ENCODE measurements at regions not wholly inside any gene's neighbourhood (a gene's known extent, or its start where the extent isn't known, plus 50 kb on each side); places are given as distances from the start of the nearest gene placed in this dataset.
"Not testable (repeated sequence)": the region's sequence is repeated elsewhere in the genome, so short reads cannot be mapped to it uniquely, and the experiment has no call there.

- no peak for DNase-seq
These were observed 532.2 kb upstream of the STEAP1 start for GRCh38 chr7:89621925-89622641.

GRCh38 chr7:89623018-89623672 is 531.1 kb upstream of the STEAP1 start:
- DNase-seq, result peak; percentile 56 to 78

GRCh38 chr7:89624155-89624554 is 530.1 kb upstream of the STEAP1 start:
- DNase-seq, result not testable (repeated sequence)

- DNase-seq, result no peak
These were observed 505.8 kb upstream of the STEAP1 start for GRCh38 chr7:89648509-89648908.

GRCh38 chr7:89655946-89656345 is 498.3 kb upstream of the STEAP1 start:
- DNase-seq, result no peak

- DNase-seq, result no peak
These were observed 492.4 kb upstream of the STEAP1 start for GRCh38 chr7:89661876-89662275.

- DNase-seq, result no peak
These were observed 488.0 kb upstream of the STEAP1 start for GRCh38 chr7:89666136-89666835.

GRCh38 chr7:89680161-89680560 is 474.1 kb upstream of the STEAP1 start:
- no peak for DNase-seq

GRCh38 chr7:89681448-89681847 is 472.8 kb upstream of the STEAP1 start:
- DNase-seq, result no peak

- DNase-seq, result no peak
These were observed 469.0 kb upstream of the STEAP1 start for GRCh38 chr7:89685287-89685686.

GRCh38 chr7:89687211-89687610 is 467.1 kb upstream of the STEAP1 start:
- DNase-seq, result no peak

GRCh38 chr7:89695241-89695640 is 459.0 kb upstream of the STEAP1 start:
- DNase-seq, result no peak

GRCh38 chr7:89714131-89714530 is 440.1 kb upstream of the STEAP1 start:
- DNase-seq, result no peak

GRCh38 chr7:89718941-89719340 is 435.3 kb upstream of the STEAP1 start:
- peak; percentile 49 to 53 for DNase-seq

GRCh38 chr7:89728481-89728880 is 425.8 kb upstream of the STEAP1 start:
- DNase-seq, result no peak

- no peak for DNase-seq
These were observed 422.4 kb upstream of the STEAP1 start for GRCh38 chr7:89731751-89732445.

- DNase-seq, result no peak
These were observed 415.7 kb upstream of the STEAP1 start for GRCh38 chr7:89738549-89738948.

GRCh38 chr7:89757910-89758309 is 396.4 kb upstream of the STEAP1 start:
- DNase-seq, result no peak

GRCh38 chr7:89760690-89761089 is 393.6 kb upstream of the STEAP1 start:
- no peak for DNase-seq

- no peak for DNase-seq
These were observed 393.1 kb upstream of the STEAP1 start for GRCh38 chr7:89761173-89761572.

GRCh38 chr7:89770161-89770560 is 384.1 kb upstream of the STEAP1 start:
- DNase-seq, result no peak

GRCh38 chr7:89771003-89771636 is 383.1 kb upstream of the STEAP1 start:
- DNase-seq, result no peak

GRCh38 chr7:89772276-89772675 is 382.0 kb upstream of the STEAP1 start:
- no peak for DNase-seq

Data from NCI-H526 (cell line).